CD8-positive, alpha-beta memory T cell (primary cell): ENCODE measurements at regions not wholly inside any gene's neighbourhood (a gene's known extent, or its start where the extent isn't known, plus 50 kb on each side); places are given as distances from the start of the nearest gene placed in this dataset.

Source experiments
- CTCF ChIA-PET: fragments of 350-600 bp; sonication (Branson Sonifier 250); formaldehyde crosslinking; loops from one replicate; lab custom pipeline; 2021; ENCODE audit warnings: antibody characterized with exemption; lab: Charles Lee
- POLR2A ChIA-PET: fragments of 350-600 bp; sonication (Branson Sonifier 250); formaldehyde crosslinking; loops from one replicate; lab custom pipeline; 2021; ENCODE audit warnings: antibody characterized with exemption; lab: Charles Lee
- DNase-seq, 5 donors: peaks; one replicate each; pipeline versions ENCODE4 v3.0.0 to v3.0.0-alpha.2; 2020 to 2022; ENCODE audit warnings: mixed read lengths in 1 of 5
- H3K27ac ChIP-seq: one replicate; pipeline ENCODE4 v1.7.0; 2013; ENCODE audit warnings: low read depth, mild to moderate bottlenecking, low read length, moderate library complexity
- H3K27me3 ChIP-seq: 2 replicates; pipeline ENCODE4 v1.7.0; 2013; ENCODE audit warnings: low read length, mild to moderate bottlenecking; ENCODE audit not compliant: insufficient read depth, poor library complexity, severe bottlenecking
- H3K36me3 ChIP-seq: 2 replicates; pipeline ENCODE4 v1.7.0; 2013; ENCODE audit warnings: mild to moderate bottlenecking, low read length, moderate library complexity; ENCODE audit not compliant: insufficient read depth
- H3K4me1 ChIP-seq: 2 replicates; pipeline ENCODE4 v1.7.0; 2013; ENCODE audit warnings: mild to moderate bottlenecking, low read length, moderate library complexity; ENCODE audit not compliant: insufficient read depth
- H3K4me3 ChIP-seq: 2 replicates; pipeline ENCODE4 v1.7.0; 2013; ENCODE audit warnings: mild to moderate bottlenecking, low read length
- H3K9me3 ChIP-seq: 2 replicates; pipeline ENCODE4 v1.7.0; 2013; ENCODE audit warnings: mild to moderate bottlenecking, low read length
- H3K27ac Mint-ChIP-seq, 8 donors: one replicate each; pipeline ENCODE4 v1.8.0; 2020 to 2021; ENCODE audit warnings: mixed read lengths in 8 of 8, mild to moderate bottlenecking in 6 of 8, inconsistent platforms in 3 of 8, moderate library complexity in 3 of 8
- H3K27me3 Mint-ChIP-seq, 2 donors: one replicate each; pipeline ENCODE4 v1.8.0; 2020 to 2021; ENCODE audit warnings: mixed read lengths in 2 of 2, mild to moderate bottlenecking in 1 of 2, moderate library complexity in 1 of 2
- H3K36me3 Mint-ChIP-seq, 3 donors: one replicate each; pipeline ENCODE4 v1.8.0; 2020 to 2021; ENCODE audit warnings: mixed read lengths in 3 of 3, inconsistent platforms in 1 of 3, mild to moderate bottlenecking in 1 of 3
- H3K4me1 Mint-ChIP-seq, 3 donors: one replicate each; pipeline ENCODE4 v1.8.0; 2020 to 2021; ENCODE audit warnings: mixed read lengths in 3 of 3, inconsistent platforms in 1 of 3, mild to moderate bottlenecking in 1 of 3
- H3K4me3 Mint-ChIP-seq, 7 donors: one replicate each; pipeline ENCODE4 v1.8.0; 2020 to 2021; ENCODE audit warnings: mixed read lengths in 7 of 7, mild to moderate bottlenecking in 6 of 7, moderate library complexity in 4 of 7, inconsistent platforms in 2 of 7
- H3K9me3 Mint-ChIP-seq, 5 donors: one replicate each; pipeline ENCODE4 v1.8.0; 2020 to 2022; ENCODE audit warnings: mixed read lengths in 5 of 5, mild to moderate bottlenecking in 3 of 5, moderate library complexity in 2 of 5, inconsistent platforms in 1 of 5

GRCh38 chr10:59464483-59464882 lies 102.1 kb upstream of the FAM13C start:
- DNase-seq: no peak
- H3K9me3 ChIP-seq: no peaks in the 10 kb centered on the region
- no peak overlapping the region for H3K27ac Mint-ChIP-seq
- no peak overlapping the region for H3K4me3 Mint-ChIP-seq
- H3K27me3 Mint-ChIP-seq: no peaks in the 10 kb centered on the region
- CTCF ChIA-PET: no interaction called here
- H3K27me3 ChIP-seq: no peaks in the 10 kb centered on the region
- H3K4me3 ChIP-seq: no peak overlapping the region
- no peak overlapping the region for H3K27ac ChIP-seq
- H3K9me3 Mint-ChIP-seq: peaks cover 0 to 2% (median 0%) of the 10 kb centered on the region in 5 donors
- no peaks in the 10 kb centered on the region for H3K36me3 ChIP-seq
- H3K4me1 Mint-ChIP-seq: no peaks in the 10 kb centered on the region
- no peaks in the 10 kb centered on the region for H3K36me3 Mint-ChIP-seq
- POLR2A ChIA-PET: no interaction called here
- no peaks in the 10 kb centered on the region for H3K4me1 ChIP-seq

GRCh38 chr10:59463909-59464308 lies 101.6 kb upstream of the FAM13C start:
- no peaks in the 10 kb centered on the region for H3K27me3 Mint-ChIP-seq

GRCh38 chr10:59460601-59461000 lies 98.3 kb upstream of the FAM13C start:
- Histone ChIP-seq H3K4me1 (no peaks in the 10 kb centered on the region), H3K36me3 (no peaks in the 10 kb centered on the region), H3K4me3 (no peak overlapping the region), H3K27ac (no peak overlapping the region), H3K27me3 (no peaks in the 10 kb centered on the region), H3K9me3 (no peaks in the 10 kb centered on the region)
- H3K9me3 Mint-ChIP-seq: peaks cover 0 to 7% (median 2%) of the 10 kb centered on the region in 5 donors
- H3K4me1 Mint-ChIP-seq: no peaks in the 10 kb centered on the region
- H3K27me3 Mint-ChIP-seq: no peaks in the 10 kb centered on the region
- POLR2A ChIA-PET: no interaction called here
- CTCF ChIA-PET: no interaction called here
- H3K4me3 Mint-ChIP-seq: no peak overlapping the region
- no peak for DNase-seq
- H3K27ac Mint-ChIP-seq: no peak overlapping the region
- no peaks in the 10 kb centered on the region for H3K36me3 Mint-ChIP-seq

More at GRCh38 chr10:59463909-59464308, 101.6 kb upstream of the FAM13C start:
- Mint-ChIP-seq H3K27ac (no peak overlapping the region), H3K36me3 (no peaks in the 10 kb centered on the region), H3K4me3 (no peak overlapping the region), H3K4me1 (no peaks in the 10 kb centered on the region), H3K9me3 (peaks cover 0 to 2% (median 0%) of the 10 kb centered on the region in 5 donors)
- Histone ChIP-seq H3K4me1 (no peaks in the 10 kb centered on the region), H3K27me3 (no peaks in the 10 kb centered on the region), H3K9me3 (no peaks in the 10 kb centered on the region), H3K36me3 (no peaks in the 10 kb centered on the region), H3K4me3 (no peak overlapping the region), H3K27ac (no peak overlapping the region)
- no peak for DNase-seq
- ChIA-PET CTCF (no interaction called here), POLR2A (no interaction called here)

GRCh38 chr10:59456199-59456598 lies 93.8 kb upstream of the FAM13C start:
- Histone ChIP-seq H3K4me1 (no peaks in the 10 kb centered on the region), H3K36me3 (no peaks in the 10 kb centered on the region), H3K4me3 (no peak overlapping the region), H3K27ac (no peak overlapping the region), H3K27me3 (no peaks in the 10 kb centered on the region), H3K9me3 (no peaks in the 10 kb centered on the region)
- Mint-ChIP-seq H3K36me3 (no peaks in the 10 kb centered on the region), H3K27ac (no peak overlapping the region), H3K4me1 (no peaks in the 10 kb centered on the region), H3K9me3 (peaks cover 0 to 7% (median 2%) of the 10 kb centered on the region in 5 donors), H3K4me3 (no peak overlapping the region), H3K27me3 (no peaks in the 10 kb centered on the region)
- ChIA-PET POLR2A (no interaction called here), CTCF (no interaction called here)
- DNase-seq: no peak

- H3K4me1 ChIP-seq: no peaks in the 10 kb centered on the region
- H3K4me3 ChIP-seq: no peak overlapping the region
- no peaks in the 10 kb centered on the region for H3K36me3 Mint-ChIP-seq
- no peak overlapping the region for H3K4me3 Mint-ChIP-seq
- no peaks in the 10 kb centered on the region for H3K36me3 ChIP-seq
- H3K27me3 Mint-ChIP-seq: no peaks in the 10 kb centered on the region
- no peak overlapping the region for H3K27ac Mint-ChIP-seq
- CTCF ChIA-PET: no interaction called here
- H3K27ac ChIP-seq: no peak overlapping the region
- H3K4me1 Mint-ChIP-seq: no peaks in the 10 kb centered on the region
- H3K9me3 Mint-ChIP-seq: peaks cover 0 to 10% (median 4%) of the 10 kb centered on the region in 5 donors
- DNase-seq: no peak
- POLR2A ChIA-PET: no interaction called here
- no peaks in the 10 kb centered on the region for H3K9me3 ChIP-seq
- H3K27me3 ChIP-seq: no peaks in the 10 kb centered on the region
Measured at GRCh38 chr10:59454171-59454919, 92.0 kb upstream of the FAM13C start.

- Mint-ChIP-seq H3K4me1 (no peaks in the 10 kb centered on the region), H3K9me3 (peaks cover 0 to 8% (median 4%) of the 10 kb centered on the region in 5 donors), H3K36me3 (no peaks in the 10 kb centered on the region), H3K4me3 (no peak overlapping the region), H3K27me3 (no peaks in the 10 kb centered on the region), H3K27ac (no peak overlapping the region)
- no peaks in the 10 kb centered on the region for H3K27me3 ChIP-seq
- no peak for DNase-seq
- H3K4me1 ChIP-seq: no peaks in the 10 kb centered on the region
- ChIA-PET CTCF (no interaction called here), POLR2A (no interaction called here)
- no peaks in the 10 kb centered on the region for H3K36me3 ChIP-seq
- H3K4me3 ChIP-seq: no peak overlapping the region
- no peak overlapping the region for H3K27ac ChIP-seq
- H3K9me3 ChIP-seq: peaks cover 4% of the 10 kb centered on the region
Measured at GRCh38 chr10:59448616-59449015, 86.3 kb upstream of the FAM13C start.

GRCh38 chr10:59435707-59436106 lies 73.4 kb upstream of the FAM13C start:
- no peak overlapping the region for H3K4me3 ChIP-seq
- H3K4me1 ChIP-seq: no peaks in the 10 kb centered on the region
- no peak for DNase-seq
- H3K27ac ChIP-seq: no peak overlapping the region
- ChIA-PET POLR2A (no interaction called here), CTCF (no interaction called here)
- no peaks in the 10 kb centered on the region for H3K4me1 Mint-ChIP-seq
- no peaks in the 10 kb centered on the region for H3K36me3 ChIP-seq
- no peaks in the 10 kb centered on the region for H3K27me3 Mint-ChIP-seq
- no peak overlapping the region for H3K4me3 Mint-ChIP-seq
- peaks cover 0 to 23% (median 7%) of the 10 kb centered on the region in 5 donors for H3K9me3 Mint-ChIP-seq
- H3K27me3 ChIP-seq: no peaks in the 10 kb centered on the region
- no peaks in the 10 kb centered on the region for H3K36me3 Mint-ChIP-seq
- H3K9me3 ChIP-seq: no peaks in the 10 kb centered on the region
- no peak overlapping the region for H3K27ac Mint-ChIP-seq

- no peak overlapping the region for H3K4me3 Mint-ChIP-seq
- H3K9me3 Mint-ChIP-seq: peaks cover 0 to 23% (median 7%) of the 10 kb centered on the region in 5 donors
- no peaks in the 10 kb centered on the region for H3K4me1 Mint-ChIP-seq
- no peaks in the 10 kb centered on the region for H3K36me3 Mint-ChIP-seq
- H3K9me3 ChIP-seq: no peaks in the 10 kb centered on the region
- H3K27ac ChIP-seq: no peak overlapping the region
- POLR2A ChIA-PET: no interaction called here
- no peak overlapping the region for H3K4me3 ChIP-seq
- H3K36me3 ChIP-seq: no peaks in the 10 kb centered on the region
- H3K27me3 ChIP-seq: no peaks in the 10 kb centered on the region
- DNase-seq: no peak
- H3K4me1 ChIP-seq: no peaks in the 10 kb centered on the region
- CTCF ChIA-PET: no interaction called here
- H3K27me3 Mint-ChIP-seq: no peaks in the 10 kb centered on the region
- H3K27ac Mint-ChIP-seq: peak overlapping the region in 1 of 8 donors; percentile 5
Measured at GRCh38 chr10:59434463-59435321, 72.3 kb upstream of the FAM13C start.
